ENCODE measurements at regions not wholly inside any gene's neighbourhood (a gene's known extent, or its start where the extent isn't known, plus 50 kb on each side); places are given as distances from the start of the nearest gene placed in this dataset.
"Not testable (repeated sequence)": the region's sequence is repeated elsewhere in the genome, so short reads cannot be mapped to it uniquely, and the experiment has no call there.

DNA sequence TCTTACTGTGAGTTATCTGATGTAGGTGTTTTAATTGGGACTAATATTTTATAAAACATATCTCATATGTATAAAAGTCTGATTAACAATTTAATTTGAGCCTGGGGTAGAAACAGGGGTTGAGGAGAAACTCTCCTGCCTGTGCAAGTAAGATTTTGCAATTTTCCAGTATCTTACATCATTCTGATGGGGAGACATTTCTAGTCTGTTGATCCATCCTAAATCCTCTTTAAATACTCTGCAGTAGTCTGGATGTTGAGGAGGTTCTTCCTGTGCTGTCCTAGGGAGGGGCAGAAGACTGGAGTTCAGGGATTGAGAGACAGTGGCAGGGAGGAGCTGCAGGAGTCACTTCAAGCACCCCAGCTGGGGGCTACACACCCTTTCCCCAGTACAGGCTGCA, 287.8 kb downstream of the ADGRD1 start:
- BruUV-seq (replicated peaks): no TSS peak
- intact Hi-C loops (cut with micrococcal nuclease; ENCODE audit: unreplicated experiment): no loop called here
- H3K27ac ChIP-seq (ENCODE audit: low read depth, low read length, poor library complexity, severe bottlenecking): no peak overlapping the region
- H3K36me3 ChIP-seq (ENCODE audit: insufficient read depth, low read length, poor library complexity, severe bottlenecking): no peaks in the 10 kb centered on the region
- TF ChIP-seq EZH2 (IDR thresholded peaks at IDR 0.05; ENCODE audit: borderline replicate concordance, low read depth, low read length, poor library complexity, severe bottlenecking): no peak
- TF ChIP-seq, protein P1, sequence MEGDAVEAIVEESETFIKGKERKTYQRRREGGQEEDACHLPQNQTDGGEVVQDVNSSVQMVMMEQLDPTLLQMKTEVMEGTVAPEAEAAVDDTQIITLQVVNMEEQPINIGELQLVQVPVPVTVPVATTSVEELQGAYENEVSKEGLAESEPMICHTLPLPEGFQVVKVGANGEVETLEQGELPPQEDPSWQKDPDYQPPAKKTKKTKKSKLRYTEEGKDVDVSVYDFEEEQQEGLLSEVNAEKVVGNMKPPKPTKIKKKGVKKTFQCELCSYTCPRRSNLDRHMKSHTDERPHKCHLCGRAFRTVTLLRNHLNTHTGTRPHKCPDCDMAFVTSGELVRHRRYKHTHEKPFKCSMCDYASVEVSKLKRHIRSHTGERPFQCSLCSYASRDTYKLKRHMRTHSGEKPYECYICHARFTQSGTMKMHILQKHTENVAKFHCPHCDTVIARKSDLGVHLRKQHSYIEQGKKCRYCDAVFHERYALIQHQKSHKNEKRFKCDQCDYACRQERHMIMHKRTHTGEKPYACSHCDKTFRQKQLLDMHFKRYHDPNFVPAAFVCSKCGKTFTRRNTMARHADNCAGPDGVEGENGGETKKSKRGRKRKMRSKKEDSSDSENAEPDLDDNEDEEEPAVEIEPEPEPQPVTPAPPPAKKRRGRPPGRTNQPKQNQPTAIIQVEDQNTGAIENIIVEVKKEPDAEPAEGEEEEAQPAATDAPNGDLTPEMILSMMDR (conservative IDR thresholded peaks at IDR 0.05; ENCODE audit: low read depth, low read length): no peak
- ChIA-PET POLR2A (ENCODE audit: low non-redundant PET) (no interaction called here), CTCF (no interaction called here)
- DNase-seq (ENCODE audit: low spot score): no peak
- H3K9me3 ChIP-seq (ENCODE audit: low read depth, low read length, poor library complexity, severe bottlenecking): no peaks in the 10 kb centered on the region
- no peak overlapping the region for H3K4me3 ChIP-seq (ENCODE audit: low read depth, low read length, poor library complexity, severe bottlenecking)
- H3K27me3 ChIP-seq (replicated peaks; ENCODE audit: insufficient read depth, low read depth, low read length, poor library complexity): no peaks in the 10 kb centered on the region
- H3K4me1 ChIP-seq (ENCODE audit: insufficient read depth, low read length, poor library complexity, severe bottlenecking): no peaks in the 10 kb centered on the region

DNA sequence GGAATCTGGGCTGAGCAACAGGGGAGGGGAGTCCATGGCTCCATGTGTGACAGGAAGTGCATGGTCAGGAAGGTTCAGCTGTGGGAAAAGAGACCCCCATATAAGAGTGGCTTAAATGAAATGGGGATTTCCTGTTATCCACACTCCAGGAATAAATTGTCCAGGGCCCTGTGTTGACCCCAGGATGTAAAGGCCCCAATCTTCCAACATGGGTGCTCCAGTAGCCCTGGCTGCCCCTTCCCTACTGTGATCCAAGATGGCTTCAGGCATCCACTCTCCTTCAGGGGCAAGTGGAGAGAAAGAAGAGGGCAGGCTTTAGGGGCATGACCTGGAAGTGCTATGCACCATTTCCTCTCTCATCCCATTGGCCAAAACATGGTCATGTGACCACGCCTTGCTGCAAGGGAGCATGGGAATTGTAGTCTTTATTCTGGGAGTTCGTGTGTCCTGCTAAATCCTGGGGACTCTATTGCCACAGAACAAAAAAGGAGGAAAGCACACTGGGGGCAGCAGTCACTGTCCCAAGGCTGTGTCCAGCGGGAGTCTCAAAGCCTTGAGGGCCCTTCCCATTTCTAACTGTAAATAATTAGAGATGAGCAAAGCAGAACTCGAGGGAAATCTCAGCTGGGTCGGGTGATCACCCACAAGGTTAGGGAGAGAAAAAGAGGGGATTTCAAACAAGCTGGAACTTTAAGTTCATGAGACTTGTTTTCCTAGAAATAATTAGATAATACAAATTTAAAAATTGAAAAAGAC, 289.2 kb downstream of the ADGRD1 start:
- intact Hi-C loops (cut with micrococcal nuclease; ENCODE audit: unreplicated experiment): no loop called here
- ChIA-PET CTCF (no interaction called here), POLR2A (ENCODE audit: low non-redundant PET) (no interaction called here)
- Histone ChIP-seq H3K4me3 (ENCODE audit: low read depth, low read length, poor library complexity, severe bottlenecking) (no peak overlapping the region), H3K9me3 (ENCODE audit: low read depth, low read length, poor library complexity, severe bottlenecking) (no peaks in the 10 kb centered on the region), H3K27me3 (replicated peaks; ENCODE audit: insufficient read depth, low read depth, low read length, poor library complexity) (no peaks in the 10 kb centered on the region), H3K4me1 (ENCODE audit: insufficient read depth, low read length, poor library complexity, severe bottlenecking) (no peaks in the 10 kb centered on the region), H3K36me3 (ENCODE audit: insufficient read depth, low read length, poor library complexity, severe bottlenecking) (no peaks in the 10 kb centered on the region), H3K27ac (ENCODE audit: low read depth, low read length, poor library complexity, severe bottlenecking) (no peak overlapping the region)
- DNase-seq (ENCODE audit: low spot score): peak; percentile 52
- no peak for TF ChIP-seq EZH2 (IDR thresholded peaks at IDR 0.05; ENCODE audit: borderline replicate concordance, low read depth, low read length, poor library complexity, severe bottlenecking)
- TF ChIP-seq, protein P1 (conservative IDR thresholded peaks at IDR 0.05; ENCODE audit: low read depth, low read length): no peak
- BruUV-seq (replicated peaks): no TSS peak

DNA sequence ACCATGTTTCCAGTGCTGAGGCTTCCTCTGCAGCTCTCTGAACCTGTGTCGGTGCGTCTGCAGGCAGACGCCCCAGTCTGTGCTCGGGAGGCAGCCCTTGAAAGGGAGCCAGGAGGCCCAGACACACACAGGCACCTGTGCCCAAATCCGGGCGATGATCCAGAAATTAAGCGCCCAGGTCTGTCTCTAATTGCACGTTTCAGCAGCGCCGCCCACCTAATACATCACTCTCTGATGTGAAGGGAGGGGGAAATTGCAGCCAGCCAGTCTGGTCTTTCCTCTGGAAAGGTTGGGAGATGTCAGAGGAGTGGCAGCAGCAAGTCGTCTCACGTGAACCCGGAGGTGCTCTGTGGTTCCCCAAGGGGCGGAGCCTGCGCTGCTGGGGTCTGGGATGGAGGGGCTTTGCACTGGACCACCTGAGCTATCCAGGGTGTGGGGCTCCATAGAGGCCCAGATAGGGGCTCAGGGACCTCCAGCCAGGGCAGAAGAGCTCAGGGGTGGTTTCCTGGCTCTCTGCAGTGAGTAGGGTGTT, 290.5 kb downstream of the ADGRD1 start:
- H3K27ac ChIP-seq (ENCODE audit: low read depth, low read length, poor library complexity, severe bottlenecking); POLR2A ChIA-PET (ENCODE audit: low non-redundant PET); H3K4me1 ChIP-seq (ENCODE audit: insufficient read depth, low read length, poor library complexity, severe bottlenecking); H3K27me3 ChIP-seq (replicated peaks; ENCODE audit: insufficient read depth, low read depth, low read length, poor library complexity); H3K9me3 ChIP-seq (ENCODE audit: low read depth, low read length, poor library complexity, severe bottlenecking); intact Hi-C loops (cut with micrococcal nuclease; ENCODE audit: unreplicated experiment); CTCF ChIA-PET; H3K4me3 ChIP-seq (ENCODE audit: low read depth, low read length, poor library complexity, severe bottlenecking); H3K36me3 ChIP-seq (ENCODE audit: insufficient read depth, low read length, poor library complexity, severe bottlenecking); DNase-seq (ENCODE audit: low spot score); BruUV-seq (replicated peaks): not testable (repeated sequence)

DNA sequence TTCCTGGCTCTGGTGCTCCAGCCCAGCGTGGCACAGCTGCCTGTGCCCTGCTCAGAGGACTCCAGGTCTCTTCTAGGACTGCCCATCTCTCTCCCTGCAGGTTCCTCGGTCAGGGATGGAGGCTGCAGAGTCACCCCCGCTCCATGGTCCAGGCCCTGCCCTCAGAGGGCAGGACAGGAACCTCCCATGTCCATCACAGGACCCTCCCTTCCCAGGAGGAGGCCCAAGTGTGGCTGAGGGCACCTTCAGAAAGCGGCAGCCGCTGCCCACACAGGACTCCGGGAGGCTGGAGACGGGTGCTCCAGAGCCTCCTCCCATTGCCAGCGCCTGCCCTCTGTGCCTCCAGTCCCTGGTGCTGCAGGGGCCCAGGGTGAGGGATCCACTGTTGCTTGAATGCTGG, 291.5 kb downstream of the ADGRD1 start:
- H3K27ac ChIP-seq (ENCODE audit: low read depth, low read length, poor library complexity, severe bottlenecking); BruUV-seq (replicated peaks); intact Hi-C loops (cut with micrococcal nuclease; ENCODE audit: unreplicated experiment); CTCF ChIA-PET; POLR2A ChIA-PET (ENCODE audit: low non-redundant PET); H3K4me3 ChIP-seq (ENCODE audit: low read depth, low read length, poor library complexity, severe bottlenecking); H3K9me3 ChIP-seq (ENCODE audit: low read depth, low read length, poor library complexity, severe bottlenecking); H3K36me3 ChIP-seq (ENCODE audit: insufficient read depth, low read length, poor library complexity, severe bottlenecking); H3K27me3 ChIP-seq (replicated peaks; ENCODE audit: insufficient read depth, low read depth, low read length, poor library complexity); DNase-seq (ENCODE audit: low spot score); H3K4me1 ChIP-seq (ENCODE audit: insufficient read depth, low read length, poor library complexity, severe bottlenecking): not testable (repeated sequence)
